Uterus (tissue), 2 donors: ENCODE measurements at regions not wholly inside any gene's neighbourhood (a gene's known extent, or its start where the extent isn't known, plus 50 kb on each side); places are given as distances from the start of the nearest gene placed in this dataset.

ENCODE experiments used
- CTCF ChIP-seq, 4 experiments: fragments of 200-600 bp in 2 of 4; fragments of 450-650 bp in 2 of 4; sonication (generic) in 2 of 4; IDR thresholded peaks; one replicate each; pipeline ENCODE4 v1.5.1; 2016 to 2019; ENCODE audit warnings: antibody characterized with exemption in 4 of 4, mild to moderate bottlenecking in 2 of 4, moderate library complexity in 1 of 4
- POLR2A ChIP-seq, 2 donors: fragments of 450-650 bp; IDR thresholded peaks; one replicate each; pipeline ENCODE4 v1.6.1; 2016; ENCODE audit warnings: antibody characterized with exemption in 2 of 2, mild to moderate bottlenecking in 1 of 2, moderate library complexity in 1 of 2

- no peak for TF ChIP-seq CTCF (IDR thresholded peaks at IDR 0.05)
- no peak for TF ChIP-seq POLR2A (IDR thresholded peaks at IDR 0.05)
Observed at GRCh38 chr6:87935196-87935595, 112.4 kb upstream of the SPACA1 start.
